Mucosa of descending colon (tissue), 3 donors: ENCODE measurements at regions not wholly inside any gene's neighbourhood (a gene's known extent, or its start where the extent isn't known, plus 50 kb on each side); places are given as distances from the start of the nearest gene placed in this dataset.

ENCODE experiments used
- ATAC-seq: fragments of 200-7000 bp; cut with Tn5 transposase; one replicate; pipeline ENCODE4 v1.9.1; 2020; ENCODE audit warnings: mild to moderate bottlenecking, moderate library complexity
- DNase-seq, 3 donors: peaks; one replicate each; pipeline ENCODE4 v3.0.0-alpha.2; 2020
- H3K36me3 ChIP-seq: fragments of 200-600 bp; one replicate; pipeline ENCODE4 v1.8.0; 2021; ENCODE audit warnings: low read depth, mild to moderate bottlenecking
- H3K4me1 ChIP-seq: fragments of 200-600 bp; one replicate; pipeline ENCODE4 v1.8.0; 2021; ENCODE audit warnings: low read depth, mild to moderate bottlenecking
- H3K4me3 ChIP-seq: fragments of 200-600 bp; one replicate; pipeline ENCODE4 v1.8.0; 2021; ENCODE audit warnings: mild to moderate bottlenecking
- H3K9me3 ChIP-seq: fragments of 200-600 bp; one replicate; pipeline ENCODE4 v1.8.0; 2021; ENCODE audit warnings: mild to moderate bottlenecking
- CTCF ChIP-seq: fragments of 200-600 bp; IDR thresholded peaks from one replicate; pipeline ENCODE4 v1.8.0; 2022; ENCODE audit warnings: antibody characterized with exemption, mild to moderate bottlenecking
- intact Hi-C, 2 donors: fragments of 100-400 bp; cut with DNase I in 1 of 2; cut with micrococcal nuclease in 1 of 2; formaldehyde crosslinking; loops; one replicate each; pipeline versions ENCODE4 v1.11.0 to v1.11.1; 2022; cut with DNase I, micrococcal nuclease
- donor health status: DM: no; HTN: no; CAD: no; lungs with moderate emphysema.
- donor health status: DM: no; HTN: no; CAD: no.
- donor health status: DM: no; HTN: yes; CAD: no.

- H3K36me3 ChIP-seq, result no peaks in the 10 kb centered on the region
- no peak overlapping the region for H3K4me3 ChIP-seq
- no peak for DNase-seq
- intact Hi-C loops, result no loop called here
- H3K4me1 ChIP-seq, result no peaks in the 10 kb centered on the region
- TF ChIP-seq CTCF, result no peak
- H3K9me3 ChIP-seq, result no peaks in the 10 kb centered on the region
- ATAC-seq, result no peak
These were observed 379.5 kb downstream of the TMEM232 start for GRCh38 chr5:110346893-110347358.

GRCh38 chr5:110347781-110348180 lies 378.7 kb downstream of the TMEM232 start:
- H3K36me3 ChIP-seq, result no peaks in the 10 kb centered on the region
- no peaks in the 10 kb centered on the region for H3K4me1 ChIP-seq
- no peak for TF ChIP-seq CTCF
- H3K4me3 ChIP-seq, result no peak overlapping the region
- intact Hi-C loops, result no loop called here
- no peaks in the 10 kb centered on the region for H3K9me3 ChIP-seq
- ATAC-seq, result no peak
- DNase-seq, result no peak

GRCh38 chr5:110351430-110351829 lies 375.0 kb downstream of the TMEM232 start:
- intact Hi-C loops, result no loop called here
- H3K36me3 ChIP-seq, result no peaks in the 10 kb centered on the region
- DNase-seq, result no peak
- no peaks in the 10 kb centered on the region for H3K9me3 ChIP-seq
- no peak for TF ChIP-seq CTCF
- no peak for ATAC-seq
- H3K4me3 ChIP-seq, result no peak overlapping the region
- no peaks in the 10 kb centered on the region for H3K4me1 ChIP-seq

GRCh38 chr5:110354311-110354710 lies 372.2 kb downstream of the TMEM232 start:
- no peaks in the 10 kb centered on the region for H3K4me1 ChIP-seq
- H3K36me3 ChIP-seq, result no peaks in the 10 kb centered on the region
- no peaks in the 10 kb centered on the region for H3K9me3 ChIP-seq
- H3K4me3 ChIP-seq, result no peak overlapping the region
- no peak for TF ChIP-seq CTCF
- ATAC-seq, result no peak
- intact Hi-C loops, result no loop called here
- DNase-seq, result no peak

- intact Hi-C loops, result no loop called here
- ATAC-seq, result no peak
- no peak for DNase-seq
- no peak for TF ChIP-seq CTCF
- Histone ChIP-seq H3K4me1 (no peaks in the 10 kb centered on the region), H3K9me3 (no peaks in the 10 kb centered on the region), H3K36me3 (no peaks in the 10 kb centered on the region), H3K4me3 (no peak overlapping the region)
These were observed 371.4 kb downstream of the TMEM232 start for GRCh38 chr5:110354915-110355644.
